ENCODE measurements at regions not wholly inside any gene's neighbourhood (a gene's known extent, or its start where the extent isn't known, plus 50 kb on each side); places are given as distances from the start of the nearest gene placed in this dataset.
"Not testable (repeated sequence)": the region's sequence is repeated elsewhere in the genome, so short reads cannot be mapped to it uniquely, and the experiment has no call there.

- peak overlapping the region; percentile 81 for H3K4me3 Mint-ChIP-seq
- peaks cover 10% of the 10 kb centered on the region for H3K4me1 Mint-ChIP-seq
- H3K36me3 Mint-ChIP-seq: no peaks in the 10 kb centered on the region
- no peaks in the 10 kb centered on the region for H3K27me3 Mint-ChIP-seq
- peak overlapping the region; percentile 51 for H3K27ac Mint-ChIP-seq
- H3K9me3 Mint-ChIP-seq: no peaks in the 10 kb centered on the region
Measured at GRCh38 chr15:77944002-77944867, 133.3 kb downstream of the TBC1D2B start.

GRCh38 chr15:77942611-77943211, 134.8 kb downstream of the TBC1D2B start:
- Mint-ChIP-seq H3K36me3 (no peaks in the 10 kb centered on the region), H3K27ac (no peak overlapping the region), H3K4me1 (peaks cover 10% of the 10 kb centered on the region)

GRCh38 chr15:77941090-77941827, 136.3 kb downstream of the TBC1D2B start:
- not testable (repeated sequence) for H3K9me3 Mint-ChIP-seq, H3K27ac Mint-ChIP-seq, H3K4me3 Mint-ChIP-seq, H3K36me3 Mint-ChIP-seq, H3K27me3 Mint-ChIP-seq
- H3K4me1 Mint-ChIP-seq: peaks cover 10% of the 10 kb centered on the region

More at GRCh38 chr15:77942611-77943211, 134.8 kb downstream of the TBC1D2B start:
- Mint-ChIP-seq H3K9me3 (no peaks in the 10 kb centered on the region), H3K27me3 (no peaks in the 10 kb centered on the region), H3K4me3 (peak overlapping the region; percentile 36)

- Mint-ChIP-seq H3K27me3 (no peaks in the 10 kb centered on the region), H3K4me1 (peaks cover 10% of the 10 kb centered on the region), H3K27ac (no peak overlapping the region), H3K36me3 (no peaks in the 10 kb centered on the region), H3K4me3 (no peak overlapping the region), H3K9me3 (no peaks in the 10 kb centered on the region)
Measured at GRCh38 chr15:77940381-77940947, 137.0 kb downstream of the TBC1D2B start.

- no peaks in the 10 kb centered on the region for H3K9me3 Mint-ChIP-seq
- no peak overlapping the region for H3K27ac Mint-ChIP-seq
- no peak overlapping the region for H3K4me3 Mint-ChIP-seq
- H3K4me1 Mint-ChIP-seq: peaks cover 7% of the 10 kb centered on the region
- no peaks in the 10 kb centered on the region for H3K27me3 Mint-ChIP-seq
- H3K36me3 Mint-ChIP-seq: no peaks in the 10 kb centered on the region
Measured at GRCh38 chr15:77939851-77940250, 137.7 kb downstream of the TBC1D2B start.

GRCh38 chr15:77939026-77939425, 138.5 kb downstream of the TBC1D2B start:
- H3K4me3 Mint-ChIP-seq, H3K36me3 Mint-ChIP-seq, H3K27me3 Mint-ChIP-seq, H3K27ac Mint-ChIP-seq, H3K9me3 Mint-ChIP-seq, H3K4me1 Mint-ChIP-seq: not testable (repeated sequence)

- H3K27ac Mint-ChIP-seq, H3K27me3 Mint-ChIP-seq, H3K4me1 Mint-ChIP-seq, H3K36me3 Mint-ChIP-seq, H3K4me3 Mint-ChIP-seq, H3K9me3 Mint-ChIP-seq: not testable (repeated sequence)
Measured at GRCh38 chr15:77938546-77938945, 139.0 kb downstream of the TBC1D2B start.

- H3K27ac Mint-ChIP-seq, H3K9me3 Mint-ChIP-seq, H3K4me1 Mint-ChIP-seq, H3K27me3 Mint-ChIP-seq, H3K36me3 Mint-ChIP-seq, H3K4me3 Mint-ChIP-seq: not testable (repeated sequence)
Measured at GRCh38 chr15:77936567-77936966, 140.9 kb downstream of the TBC1D2B start.

GRCh38 chr15:77934516-77934915, 143.0 kb downstream of the TBC1D2B start:
- not testable (repeated sequence) for H3K4me3 Mint-ChIP-seq, H3K27ac Mint-ChIP-seq, H3K4me1 Mint-ChIP-seq, H3K36me3 Mint-ChIP-seq, H3K9me3 Mint-ChIP-seq, H3K27me3 Mint-ChIP-seq

GRCh38 chr15:77930907-77931306, 146.6 kb downstream of the TBC1D2B start:
- H3K4me3 Mint-ChIP-seq, H3K27ac Mint-ChIP-seq: not testable (repeated sequence)

GRCh38 chr15:77930490-77930889, 147.0 kb downstream of the TBC1D2B start:
- not testable (repeated sequence) for H3K27me3 Mint-ChIP-seq, H3K4me3 Mint-ChIP-seq, H3K36me3 Mint-ChIP-seq, H3K27ac Mint-ChIP-seq, H3K4me1 Mint-ChIP-seq, H3K9me3 Mint-ChIP-seq

More at GRCh38 chr15:77930907-77931306, 146.6 kb downstream of the TBC1D2B start:
- not testable (repeated sequence) for H3K9me3 Mint-ChIP-seq, H3K4me1 Mint-ChIP-seq, H3K27me3 Mint-ChIP-seq, H3K36me3 Mint-ChIP-seq

- H3K27me3 Mint-ChIP-seq, H3K4me3 Mint-ChIP-seq, H3K36me3 Mint-ChIP-seq, H3K4me1 Mint-ChIP-seq, H3K9me3 Mint-ChIP-seq, H3K27ac Mint-ChIP-seq: not testable (repeated sequence)
Measured at GRCh38 chr15:77926789-77927188, 150.7 kb downstream of the TBC1D2B start.

- H3K9me3 Mint-ChIP-seq, H3K27ac Mint-ChIP-seq, H3K4me1 Mint-ChIP-seq, H3K27me3 Mint-ChIP-seq, H3K4me3 Mint-ChIP-seq, H3K36me3 Mint-ChIP-seq: not testable (repeated sequence)
Measured at GRCh38 chr15:77926296-77926695, 151.2 kb downstream of the TBC1D2B start.

GRCh38 chr15:77925101-77925500, 152.4 kb downstream of the TBC1D2B start:
- H3K27me3 Mint-ChIP-seq, H3K27ac Mint-ChIP-seq, H3K4me1 Mint-ChIP-seq, H3K9me3 Mint-ChIP-seq, H3K4me3 Mint-ChIP-seq, H3K36me3 Mint-ChIP-seq: not testable (repeated sequence)

- Mint-ChIP-seq H3K36me3 (no peaks in the 10 kb centered on the region), H3K4me1 (no peaks in the 10 kb centered on the region), H3K27me3 (no peaks in the 10 kb centered on the region)
Measured at GRCh38 chr15:77921664-77922063, 155.8 kb downstream of the TBC1D2B start.

More at GRCh38 chr15:77921664-77922063, 155.8 kb downstream of the TBC1D2B start:
- no peaks in the 10 kb centered on the region for H3K9me3 Mint-ChIP-seq
- no peak overlapping the region for H3K27ac Mint-ChIP-seq
- no peak overlapping the region for H3K4me3 Mint-ChIP-seq
